ENCODE measurements at regions not wholly inside any gene's neighbourhood (a gene's known extent, or its start where the extent isn't known, plus 50 kb on each side); places are given as distances from the start of the nearest gene placed in this dataset.

GRCh38 chr3:127139601-127140500, 53.1 kb upstream of the PRR23E start:
- no peak for DNase-seq

DNA sequence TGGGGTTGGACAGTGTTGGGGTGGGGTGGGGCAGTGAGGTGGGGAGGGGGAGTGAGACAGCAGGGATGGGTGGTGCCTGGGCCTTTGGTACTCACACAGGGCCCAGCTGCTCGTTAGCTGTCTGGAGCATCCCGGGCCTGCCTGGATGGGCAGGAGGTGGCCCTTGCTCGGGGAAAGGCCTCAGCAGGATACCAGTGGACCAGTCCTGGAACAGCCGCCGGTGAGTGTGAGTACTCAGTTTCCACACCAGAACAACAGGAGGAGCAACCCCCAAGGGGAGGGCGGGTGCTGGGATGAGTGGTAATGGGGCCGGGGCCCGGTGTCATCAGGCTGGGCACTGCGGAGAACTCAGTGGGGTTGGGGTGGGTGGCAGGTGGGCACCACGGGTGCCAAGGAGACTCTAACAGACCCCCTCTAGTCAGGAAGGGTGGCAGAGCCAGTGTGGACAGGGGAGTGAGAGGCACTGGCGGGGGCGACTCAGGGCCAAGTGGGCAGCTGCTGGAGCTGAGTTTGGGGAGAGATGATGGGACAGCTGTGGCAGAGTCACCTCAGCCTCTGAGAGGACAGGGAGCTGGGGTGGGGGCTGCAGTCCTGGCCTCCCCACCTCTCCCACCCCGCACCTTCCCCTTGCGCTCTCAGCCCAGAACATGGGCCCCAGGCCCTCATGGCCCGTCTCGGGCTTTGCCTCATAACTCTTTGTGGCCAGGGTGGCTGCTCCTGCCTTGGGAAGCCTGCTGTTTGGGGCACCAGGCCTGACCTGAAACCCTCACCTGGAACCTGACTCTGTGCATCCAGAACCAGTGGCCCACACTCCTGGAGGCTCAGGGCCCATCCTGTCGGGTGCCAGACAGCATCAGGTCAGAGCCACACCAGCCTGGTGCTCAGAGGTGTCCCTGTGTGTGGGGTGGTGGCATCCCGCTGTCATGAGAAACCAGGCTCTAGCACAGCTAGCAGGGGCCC, 52.1 kb upstream of the PRR23E start:
- DNase-seq: no peak

DNA sequence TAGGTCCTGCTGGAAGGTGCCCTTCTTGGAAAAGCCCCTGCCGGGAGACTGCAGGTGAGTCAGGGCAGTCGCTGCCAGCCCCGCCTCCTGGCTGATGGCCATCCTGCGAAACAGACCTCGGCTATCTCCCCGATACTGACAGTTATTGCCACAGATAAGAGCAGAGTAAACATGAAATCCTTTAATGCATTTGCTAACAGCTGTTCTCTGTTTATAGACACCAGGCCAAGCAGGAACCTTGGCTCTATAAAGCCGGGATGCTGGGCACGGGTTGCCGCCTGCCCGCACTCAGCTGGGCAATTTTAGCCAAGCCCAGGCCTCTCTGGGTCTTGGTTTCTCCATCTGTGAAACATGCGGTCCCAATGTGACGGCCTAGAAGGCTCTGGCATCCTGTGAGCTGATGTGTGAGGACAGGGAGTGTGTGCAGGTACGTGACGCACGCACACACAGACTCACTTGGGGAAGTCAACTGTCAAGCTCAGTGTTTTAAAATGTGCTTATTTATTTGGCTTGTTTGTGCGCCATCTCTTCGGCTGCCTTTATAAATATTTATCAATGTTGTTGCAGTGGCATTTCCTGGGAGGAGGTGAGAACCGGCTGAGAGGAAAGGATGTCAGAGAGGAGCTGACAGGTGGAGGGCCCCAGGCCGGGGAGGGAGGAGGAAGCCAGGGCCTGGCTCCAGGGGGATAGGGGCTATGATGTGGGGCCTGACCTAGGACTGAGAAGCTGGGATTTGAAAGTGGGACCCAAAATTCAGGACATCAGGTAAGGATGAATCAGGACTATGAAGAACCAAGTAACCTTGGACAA, 50.8 kb upstream of the PRR23E start:
- no peak for DNase-seq
